H9 (cell line): ENCODE measurements at regions not wholly inside any gene's neighbourhood (a gene's known extent, or its start where the extent isn't known, plus 50 kb on each side); places are given as distances from the start of the nearest gene placed in this dataset.

Experiments used
- DNase-seq: peaks from one replicate; pipeline ENCODE4 v3.0.0-alpha.2; 2017
- H2AFZ ChIP-seq: one replicate; pipeline ENCODE4 v1.6.1; 2013; ENCODE audit warnings: mild to moderate bottlenecking, low read length, control low read depth, moderate library complexity
- H2AK5ac ChIP-seq: 2 replicates; pipeline ENCODE4 v1.6.1; 2013; ENCODE audit warnings: low read length, control low read depth, mixed read lengths; ENCODE audit not compliant: insufficient read length
- H2BK120ac ChIP-seq: one replicate; pipeline ENCODE4 v1.6.1; 2013; ENCODE audit warnings: low read depth, mild to moderate bottlenecking, low read length, control low read depth, inconsistent platforms; ENCODE audit not compliant: poor library complexity, severe bottlenecking
- H2BK12ac ChIP-seq: 2 replicates; pipeline ENCODE4 v1.6.1; 2013; ENCODE audit warnings: low read length, control low read depth, mixed read lengths, low read depth; ENCODE audit not compliant: insufficient read length
- H2BK15ac ChIP-seq: 2 replicates; pipeline ENCODE4 v1.6.1; 2013; ENCODE audit warnings: low read depth, low read length, control low read depth
- H2BK20ac ChIP-seq: one replicate; pipeline ENCODE4 v1.6.1; 2013; ENCODE audit warnings: low read depth, mild to moderate bottlenecking, low read length, control low read depth, inconsistent platforms; ENCODE audit not compliant: poor library complexity, severe bottlenecking
- H2BK5ac ChIP-seq: 2 replicates; pipeline ENCODE4 v1.6.1; 2013; ENCODE audit warnings: low read length, control low read depth, mixed read lengths; ENCODE audit not compliant: insufficient read length
- H3K14ac ChIP-seq: 2 replicates; pipeline ENCODE4 v1.6.1; 2013; ENCODE audit warnings: low read length, control low read depth; ENCODE audit not compliant: insufficient read depth
- H3K18ac ChIP-seq: 2 replicates; pipeline ENCODE4 v1.6.1; 2013; ENCODE audit warnings: low read depth, mild to moderate bottlenecking, mixed read lengths, low read length, control low read depth; ENCODE audit not compliant: insufficient read length
- H3K23ac ChIP-seq: 2 replicates; pipeline ENCODE4 v1.6.1; 2013; ENCODE audit warnings: low read length, control low read depth, mixed read lengths, low read depth; ENCODE audit not compliant: insufficient read length
- H3K23me2 ChIP-seq: 2 replicates; pipeline ENCODE4 v1.6.1; 2013; ENCODE audit warnings: low read depth, mild to moderate bottlenecking, mixed read lengths, low read length, control low read depth; ENCODE audit not compliant: insufficient read length, poor library complexity, severe bottlenecking
- H3K27ac ChIP-seq: 2 replicates; pipeline ENCODE4 v1.5.1; 2013; ENCODE audit warnings: low read length, control low read depth, mixed read lengths, low read depth; ENCODE audit not compliant: insufficient read length
- H3K27me3 ChIP-seq: 2 replicates; pipeline ENCODE4 v1.6.1; 2013; ENCODE audit warnings: low read length, control low read depth, inconsistent platforms; ENCODE audit not compliant: insufficient read depth
- H3K4ac ChIP-seq: 2 replicates; pipeline ENCODE4 v1.6.1; 2013; ENCODE audit warnings: low read depth, mild to moderate bottlenecking, control low read depth, inconsistent platforms, low read length, moderate library complexity
- H3K4me1 ChIP-seq: 2 replicates; pipeline ENCODE4 v1.6.1; 2013; ENCODE audit warnings: low read length, control low read depth, inconsistent platforms; ENCODE audit not compliant: insufficient read depth
- H3K4me2 ChIP-seq: 2 replicates; pipeline ENCODE4 v1.6.1; 2013; ENCODE audit warnings: low read length, control low read depth, mixed read lengths; ENCODE audit not compliant: insufficient read length, insufficient read depth
- H3K56ac ChIP-seq: 2 replicates; pipeline ENCODE4 v1.6.1; 2013; ENCODE audit warnings: low read depth, mild to moderate bottlenecking, mixed read lengths, low read length, control low read depth; ENCODE audit not compliant: insufficient read length
- H3K79me1 ChIP-seq: 2 replicates; pipeline ENCODE4 v1.6.1; 2013; ENCODE audit warnings: low read depth, mild to moderate bottlenecking, moderate library complexity, low read length, control low read depth, inconsistent platforms; ENCODE audit not compliant: insufficient read depth, poor library complexity, severe bottlenecking
- H3K79me2 ChIP-seq: 2 replicates; pipeline ENCODE4 v1.6.1; 2013; ENCODE audit warnings: low read length, control low read depth, inconsistent platforms; ENCODE audit not compliant: insufficient read depth
- H3K9ac ChIP-seq: 2 replicates; pipeline ENCODE4 v1.6.1; 2013; ENCODE audit warnings: low read length, control low read depth, mixed read lengths; ENCODE audit not compliant: insufficient read length; ENCODE audit errors: extremely low read depth
- H3K9me3 ChIP-seq: one replicate; pipeline ENCODE4 v1.6.1; 2013; ENCODE audit warnings: low read depth, low read length, inconsistent platforms; ENCODE audit not compliant: control insufficient read depth
- H3T11ph ChIP-seq: one replicate; pipeline ENCODE4 v1.6.1; 2013; ENCODE audit warnings: mild to moderate bottlenecking, low read length, control low read depth, inconsistent platforms
- H4K20me1 ChIP-seq: one replicate; pipeline ENCODE4 v1.6.1; 2013; ENCODE audit not compliant: control insufficient read depth, insufficient read length, insufficient read depth
- H4K5ac ChIP-seq: 2 replicates; pipeline ENCODE4 v1.6.1; 2013; ENCODE audit warnings: low read depth, mild to moderate bottlenecking, mixed read lengths, low read length, control low read depth; ENCODE audit not compliant: insufficient read length
- H4K8ac ChIP-seq: replicated peaks from 2 replicates; pipeline ENCODE4 v1.6.1; 2013; ENCODE audit warnings: low read length, control low read depth, mixed read lengths, low read depth; ENCODE audit not compliant: insufficient read length
- H4K91ac ChIP-seq: 2 replicates; pipeline ENCODE4 v1.6.1; 2013; ENCODE audit warnings: low read depth, mild to moderate bottlenecking, moderate library complexity, mixed read lengths, low read length, control low read depth; ENCODE audit not compliant: insufficient read length
- H3K27ac Mint-ChIP-seq, 3 experiments: 2 replicates in 2 of 3; 3 replicates in 1 of 3; pipeline ENCODE4 v1.8.0; 2020 to 2021; ENCODE audit warnings: mixed read lengths in 3 of 3, mild to moderate bottlenecking in 1 of 3, moderate library complexity in 1 of 3
- H3K27me3 Mint-ChIP-seq: 2 replicates; pipeline ENCODE4 v1.8.0; 2021; ENCODE audit warnings: low read depth, mild to moderate bottlenecking, moderate library complexity, mixed read lengths
- H3K36me3 Mint-ChIP-seq, 3 experiments: 2 replicates in 2 of 3; 3 replicates in 1 of 3; pipeline ENCODE4 v1.8.0; 2020 to 2021; ENCODE audit warnings: low read depth in 3 of 3, mixed read lengths in 3 of 3; ENCODE audit not compliant: insufficient read depth in 1 of 3
- H3K4me1 Mint-ChIP-seq, 2 experiments: 2 replicates each; pipeline ENCODE4 v1.8.0; 2020; ENCODE audit warnings: mixed read lengths in 2 of 2
- H3K4me3 Mint-ChIP-seq, 2 experiments: 2 replicates in 1 of 2; 3 replicates in 1 of 2; pipeline ENCODE4 v1.8.0; 2020 to 2021; ENCODE audit warnings: mild to moderate bottlenecking in 2 of 2, mixed read lengths in 2 of 2, moderate library complexity in 1 of 2
- H3K9me3 Mint-ChIP-seq, 2 experiments: 2 replicates in 1 of 2; 3 replicates in 1 of 2; pipeline ENCODE4 v1.8.0; 2020; ENCODE audit warnings: mild to moderate bottlenecking in 2 of 2, mixed read lengths in 2 of 2, moderate library complexity in 1 of 2
- WGBS: extraction: QIAGEN DNeasy Blood & Tissue Kit; methylation state at CpG from one replicate; pipeline ENCODE4 v1.1.7; 2013; ENCODE audit warnings: missing lambda C conversion rate, low lambda C conversion rate, mixed read lengths; ENCODE audit not compliant: insufficient read length; ENCODE audit errors: extremely low coverage; 5-methylcytosine and 5-hydroxymethylcytosine counted together
- TF ChIP-seq, protein P1 (sequence below): fragments of 200-600 bp; sonication (generic); conservative IDR thresholded peaks from 3 replicates; pipeline ENCODE4 v1.8.0; 2021; ENCODE audit warnings: antibody characterized with exemption, mild to moderate bottlenecking

DNA sequence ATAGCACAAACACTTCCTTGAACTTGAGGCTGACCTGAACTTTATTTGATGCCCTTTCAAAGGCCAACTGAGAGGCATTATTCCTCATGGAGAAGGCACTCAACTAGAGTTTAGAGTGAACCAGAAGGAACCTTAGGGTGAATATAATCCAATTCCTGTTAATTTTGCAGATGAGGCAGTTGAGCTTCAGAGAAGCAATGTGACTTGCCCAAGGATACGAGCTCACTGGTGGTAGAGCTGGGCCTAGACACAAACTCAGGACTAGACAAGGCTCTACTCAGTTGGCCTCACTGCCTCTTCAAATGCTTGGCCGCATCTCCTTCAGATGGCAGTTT lies 172.7 kb upstream of the ADAMTS9 start:
- no peaks in the 10 kb centered on the region; the same call in none of the 2 replicates for H3K27me3 Mint-ChIP-seq
- Histone ChIP-seq H4K20me1 (no peaks in the 10 kb centered on the region), H2BK20ac (no peak overlapping the region), H3K79me2 (no peaks in the 10 kb centered on the region), H2BK5ac (no peak overlapping the region), H3K14ac (no peak overlapping the region), H4K91ac (no peak overlapping the region), H3K4ac (no peak overlapping the region), H3K27me3 (no peaks in the 10 kb centered on the region), H3K4me1 (0 out of 2 replicates have a peak, but pooled peaks cover 2% of the 10 kb centered on the region), H3K4me2 (no peak overlapping the region), H3K56ac (no peak overlapping the region), H2BK120ac (no peak overlapping the region), H3K9me3 (no peaks in the 10 kb centered on the region), H3K79me1 (no peaks in the 10 kb centered on the region), H3K9ac (no peak overlapping the region), H3K18ac (no peak overlapping the region), H3T11ph (no peak overlapping the region), H2BK12ac (no peak overlapping the region), H4K8ac (no peak overlapping the region), H2BK15ac (no peak overlapping the region), H3K27ac (no peak overlapping the region), H2AFZ (no peak overlapping the region), H4K5ac (no peak overlapping the region), H3K23ac (no peak overlapping the region), H3K23me2 (no peaks in the 10 kb centered on the region), H2AK5ac (no peak overlapping the region)
- H3K9me3 Mint-ChIP-seq, result no peaks in the 10 kb centered on the region; a peak in 1 of 5 replicates
- no CpG with 5 or more reads among the region's 2 CpGs for WGBS
- TF ChIP-seq, protein P1, sequence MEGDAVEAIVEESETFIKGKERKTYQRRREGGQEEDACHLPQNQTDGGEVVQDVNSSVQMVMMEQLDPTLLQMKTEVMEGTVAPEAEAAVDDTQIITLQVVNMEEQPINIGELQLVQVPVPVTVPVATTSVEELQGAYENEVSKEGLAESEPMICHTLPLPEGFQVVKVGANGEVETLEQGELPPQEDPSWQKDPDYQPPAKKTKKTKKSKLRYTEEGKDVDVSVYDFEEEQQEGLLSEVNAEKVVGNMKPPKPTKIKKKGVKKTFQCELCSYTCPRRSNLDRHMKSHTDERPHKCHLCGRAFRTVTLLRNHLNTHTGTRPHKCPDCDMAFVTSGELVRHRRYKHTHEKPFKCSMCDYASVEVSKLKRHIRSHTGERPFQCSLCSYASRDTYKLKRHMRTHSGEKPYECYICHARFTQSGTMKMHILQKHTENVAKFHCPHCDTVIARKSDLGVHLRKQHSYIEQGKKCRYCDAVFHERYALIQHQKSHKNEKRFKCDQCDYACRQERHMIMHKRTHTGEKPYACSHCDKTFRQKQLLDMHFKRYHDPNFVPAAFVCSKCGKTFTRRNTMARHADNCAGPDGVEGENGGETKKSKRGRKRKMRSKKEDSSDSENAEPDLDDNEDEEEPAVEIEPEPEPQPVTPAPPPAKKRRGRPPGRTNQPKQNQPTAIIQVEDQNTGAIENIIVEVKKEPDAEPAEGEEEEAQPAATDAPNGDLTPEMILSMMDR, result no peak
- peaks cover 19 to 22% of the 10 kb centered on the region in 2 experiments for H3K4me1 Mint-ChIP-seq
- no peak overlapping the region for H3K4me3 Mint-ChIP-seq
- H3K27ac Mint-ChIP-seq, result no peak overlapping the region
- no peak for DNase-seq
- H3K36me3 Mint-ChIP-seq, result no peaks in the 10 kb centered on the region
